GM23338 (cell line): ENCODE measurements at regions not wholly inside any gene's neighbourhood (a gene's known extent, or its start where the extent isn't known, plus 50 kb on each side); places are given as distances from the start of the nearest gene placed in this dataset.

Source experiments
- TF ChIP-seq, protein P1 (sequence below), 2 experiments: fragments of 200-600 bp in 1 of 2; sonication (generic) in 1 of 2; conservative IDR thresholded peaks; 2 replicates each; pipeline versions ENCODE4 v1.5.1 to v1.6.1; 2016 to 2017; ENCODE audit warnings: antibody characterized with exemption in 2 of 2, low read depth in 2 of 2, mild to moderate bottlenecking in 2 of 2, moderate library complexity in 1 of 2
- TF ChIP-seq, protein P2 (sequence below): IDR thresholded peaks from one replicate; pipeline ENCODE4 v1.6.1; 2018; ENCODE audit warnings: antibody characterized with exemption; ENCODE audit not compliant: unreplicated experiment

DNA sequence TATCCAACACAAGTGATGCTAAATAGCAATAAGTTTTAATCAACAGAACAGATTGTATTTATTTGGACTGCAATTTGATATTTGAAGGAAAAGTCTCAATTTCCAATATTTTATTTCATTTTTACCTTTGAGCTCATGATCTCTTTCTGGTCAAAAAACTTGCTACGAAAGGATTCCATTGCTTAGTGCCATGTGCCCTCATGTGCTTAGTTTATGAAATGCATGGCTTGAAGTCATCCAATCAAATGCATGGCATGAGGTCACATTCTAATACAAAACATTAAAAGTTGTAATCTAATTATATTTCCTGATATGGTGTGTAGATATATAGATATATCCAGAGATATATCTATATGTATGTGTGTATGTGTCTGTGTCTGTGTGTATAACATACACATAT lies 321.2 kb upstream of the ADGRB3 start:
- TF ChIP-seq, protein P1, sequence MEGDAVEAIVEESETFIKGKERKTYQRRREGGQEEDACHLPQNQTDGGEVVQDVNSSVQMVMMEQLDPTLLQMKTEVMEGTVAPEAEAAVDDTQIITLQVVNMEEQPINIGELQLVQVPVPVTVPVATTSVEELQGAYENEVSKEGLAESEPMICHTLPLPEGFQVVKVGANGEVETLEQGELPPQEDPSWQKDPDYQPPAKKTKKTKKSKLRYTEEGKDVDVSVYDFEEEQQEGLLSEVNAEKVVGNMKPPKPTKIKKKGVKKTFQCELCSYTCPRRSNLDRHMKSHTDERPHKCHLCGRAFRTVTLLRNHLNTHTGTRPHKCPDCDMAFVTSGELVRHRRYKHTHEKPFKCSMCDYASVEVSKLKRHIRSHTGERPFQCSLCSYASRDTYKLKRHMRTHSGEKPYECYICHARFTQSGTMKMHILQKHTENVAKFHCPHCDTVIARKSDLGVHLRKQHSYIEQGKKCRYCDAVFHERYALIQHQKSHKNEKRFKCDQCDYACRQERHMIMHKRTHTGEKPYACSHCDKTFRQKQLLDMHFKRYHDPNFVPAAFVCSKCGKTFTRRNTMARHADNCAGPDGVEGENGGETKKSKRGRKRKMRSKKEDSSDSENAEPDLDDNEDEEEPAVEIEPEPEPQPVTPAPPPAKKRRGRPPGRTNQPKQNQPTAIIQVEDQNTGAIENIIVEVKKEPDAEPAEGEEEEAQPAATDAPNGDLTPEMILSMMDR (conservative IDR thresholded peaks at IDR 0.05; ENCODE audit: low read depth in 2 of 2): peak; percentile 54 to 61
- TF ChIP-seq, protein P2, sequence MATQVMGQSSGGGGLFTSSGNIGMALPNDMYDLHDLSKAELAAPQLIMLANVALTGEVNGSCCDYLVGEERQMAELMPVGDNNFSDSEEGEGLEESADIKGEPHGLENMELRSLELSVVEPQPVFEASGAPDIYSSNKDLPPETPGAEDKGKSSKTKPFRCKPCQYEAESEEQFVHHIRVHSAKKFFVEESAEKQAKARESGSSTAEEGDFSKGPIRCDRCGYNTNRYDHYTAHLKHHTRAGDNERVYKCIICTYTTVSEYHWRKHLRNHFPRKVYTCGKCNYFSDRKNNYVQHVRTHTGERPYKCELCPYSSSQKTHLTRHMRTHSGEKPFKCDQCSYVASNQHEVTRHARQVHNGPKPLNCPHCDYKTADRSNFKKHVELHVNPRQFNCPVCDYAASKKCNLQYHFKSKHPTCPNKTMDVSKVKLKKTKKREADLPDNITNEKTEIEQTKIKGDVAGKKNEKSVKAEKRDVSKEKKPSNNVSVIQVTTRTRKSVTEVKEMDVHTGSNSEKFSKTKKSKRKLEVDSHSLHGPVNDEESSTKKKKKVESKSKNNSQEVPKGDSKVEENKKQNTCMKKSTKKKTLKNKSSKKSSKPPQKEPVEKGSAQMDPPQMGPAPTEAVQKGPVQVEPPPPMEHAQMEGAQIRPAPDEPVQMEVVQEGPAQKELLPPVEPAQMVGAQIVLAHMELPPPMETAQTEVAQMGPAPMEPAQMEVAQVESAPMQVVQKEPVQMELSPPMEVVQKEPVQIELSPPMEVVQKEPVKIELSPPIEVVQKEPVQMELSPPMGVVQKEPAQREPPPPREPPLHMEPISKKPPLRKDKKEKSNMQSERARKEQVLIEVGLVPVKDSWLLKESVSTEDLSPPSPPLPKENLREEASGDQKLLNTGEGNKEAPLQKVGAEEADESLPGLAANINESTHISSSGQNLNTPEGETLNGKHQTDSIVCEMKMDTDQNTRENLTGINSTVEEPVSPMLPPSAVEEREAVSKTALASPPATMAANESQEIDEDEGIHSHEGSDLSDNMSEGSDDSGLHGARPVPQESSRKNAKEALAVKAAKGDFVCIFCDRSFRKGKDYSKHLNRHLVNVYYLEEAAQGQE: no peak
